HPDE6-E6E7 (cell line): ENCODE measurements at regions not wholly inside any gene's neighbourhood (a gene's known extent, or its start where the extent isn't known, plus 50 kb on each side); places are given as distances from the start of the nearest gene placed in this dataset.
"Not testable (repeated sequence)": the region's sequence is repeated elsewhere in the genome, so short reads cannot be mapped to it uniquely, and the experiment has no call there.

ENCODE experiments used
- DNase-seq: peaks from one replicate; pipeline ENCODE4 v3.0.0; 2011; ENCODE audit warnings: missing footprints; ENCODE audit errors: extremely low spot score

GRCh38 chr4:18675586-18676525 lies 654.3 kb upstream of the LCORL start:
- DNase-seq: no peak

GRCh38 chr4:18670034-18670433 lies 648.5 kb upstream of the LCORL start:
- DNase-seq: no peak

- no peak for DNase-seq
Measured at GRCh38 chr4:18669390-18669789, 647.8 kb upstream of the LCORL start.

GRCh38 chr4:18666322-18666721 lies 644.8 kb upstream of the LCORL start:
- DNase-seq: no peak

- no peak for DNase-seq
Measured at GRCh38 chr4:18664171-18664570, 642.6 kb upstream of the LCORL start.

GRCh38 chr4:18645351-18645750 lies 623.8 kb upstream of the LCORL start:
- DNase-seq: no peak

GRCh38 chr4:18641334-18641733 lies 619.8 kb upstream of the LCORL start:
- no peak for DNase-seq

- DNase-seq: no peak
Measured at GRCh38 chr4:18638031-18638430, 616.5 kb upstream of the LCORL start.

- no peak for DNase-seq
Measured at GRCh38 chr4:18636001-18636585, 614.5 kb upstream of the LCORL start.

GRCh38 chr4:18635531-18635930 lies 614.0 kb upstream of the LCORL start:
- DNase-seq: no peak

- no peak for DNase-seq
Measured at GRCh38 chr4:18631586-18631985, 610.0 kb upstream of the LCORL start.

- no peak for DNase-seq
Measured at GRCh38 chr4:18630218-18631110, 608.9 kb upstream of the LCORL start.

GRCh38 chr4:18627447-18628005 lies 606.0 kb upstream of the LCORL start:
- no peak for DNase-seq

GRCh38 chr4:18626996-18627395 lies 605.4 kb upstream of the LCORL start:
- DNase-seq: no peak

- no peak for DNase-seq
Measured at GRCh38 chr4:18626366-18626765, 604.8 kb upstream of the LCORL start.

GRCh38 chr4:18621186-18621585 lies 599.6 kb upstream of the LCORL start:
- DNase-seq: no peak

GRCh38 chr4:18616720-18617119 lies 595.2 kb upstream of the LCORL start:
- no peak for DNase-seq

GRCh38 chr4:18611026-18611425 lies 589.5 kb upstream of the LCORL start:
- DNase-seq: no peak

- DNase-seq: no peak
Measured at GRCh38 chr4:18608908-18609533, 587.5 kb upstream of the LCORL start.

GRCh38 chr4:18602610-18603009 lies 581.1 kb upstream of the LCORL start:
- not testable (repeated sequence) for DNase-seq

- peak; percentile 58 for DNase-seq
Measured at GRCh38 chr4:18593297-18594002, 571.9 kb upstream of the LCORL start.
